CD14-positive monocyte (primary cell): ENCODE measurements at regions not wholly inside any gene's neighbourhood (a gene's known extent, or its start where the extent isn't known, plus 50 kb on each side); places are given as distances from the start of the nearest gene placed in this dataset.
A peak's percentile ranks its signal among the peaks of the same experiment; 100 is the strongest.

Experiments used
- DNase-seq, 3 donors: peaks; one replicate each; pipeline ENCODE4 v3.0.0-alpha.2; 2011 to 2022
- H2AFZ ChIP-seq: 2 replicates; pipeline ENCODE4 v1.6.0; 2012; ENCODE audit warnings: mild to moderate bottlenecking, low read depth, low read length, inconsistent platforms; ENCODE audit not compliant: insufficient read depth, poor library complexity, severe bottlenecking
- H3K27ac ChIP-seq, 2 donors: 1 replicate in 1 of 2; 2 replicates in 1 of 2; pipeline ENCODE4 v1.5.1; 2012 to 2013; ENCODE audit warnings: low read length in 2 of 2, control low read depth in 1 of 2, inconsistent platforms in 1 of 2, low read depth in 1 of 2, mild to moderate bottlenecking in 1 of 2
- H3K27me3 ChIP-seq, 2 donors: one replicate each; pipeline versions ENCODE4 v1.6.0 to v1.6.1; 2011 to 2013; ENCODE audit warnings: low read length in 2 of 2; ENCODE audit not compliant: control insufficient read depth in 2 of 2, insufficient read depth in 2 of 2
- H3K36me3 ChIP-seq, 2 donors: replicated peaks in 1 of 2; 1 replicate in 1 of 2; 2 replicates in 1 of 2; pipeline versions ENCODE4 v1.5.1 to v1.6.1; 2012 to 2013; ENCODE audit warnings: low read length in 2 of 2, control low read depth in 1 of 2, inconsistent platforms in 1 of 2, mild to moderate bottlenecking in 1 of 2; ENCODE audit not compliant: insufficient read depth in 2 of 2, control insufficient read depth in 1 of 2
- H3K4me1 ChIP-seq, 2 donors: 1 replicate in 1 of 2; 2 replicates in 1 of 2; pipeline versions ENCODE4 v1.5.1 to v1.6.1; 2012 to 2013; ENCODE audit warnings: low read length in 2 of 2, control low read depth in 1 of 2, inconsistent platforms in 1 of 2, mild to moderate bottlenecking in 1 of 2, moderate library complexity in 1 of 2; ENCODE audit not compliant: insufficient read depth in 2 of 2, control insufficient read depth in 1 of 2
- H3K4me2 ChIP-seq: replicated peaks from 2 replicates; pipeline ENCODE3; 2012; ENCODE audit warnings: low read length, moderate library complexity, mild to moderate bottlenecking; ENCODE audit not compliant: poor library complexity, severe bottlenecking; ENCODE audit errors: extremely low read depth
- H3K4me3 ChIP-seq, 3 experiments: fragments of 200-600 bp in 1 of 3; sonication (generic) in 1 of 3; replicated peaks in 1 of 3; 1 replicate in 2 of 3; 2 replicates in 1 of 3; pipeline ENCODE4 v1.5.1; 2011 to 2013; ENCODE audit warnings: low read length in 3 of 3, mild to moderate bottlenecking in 3 of 3, control low read depth in 2 of 3, low read depth in 2 of 3, inconsistent platforms in 1 of 3, moderate library complexity in 1 of 3
- H3K79me2 ChIP-seq: 2 replicates; pipeline ENCODE4 v1.6.0; 2012; ENCODE audit warnings: mild to moderate bottlenecking, control low read depth, inconsistent platforms, low read length, moderate library complexity; ENCODE audit not compliant: insufficient read depth
- H3K9ac ChIP-seq: 2 replicates; pipeline ENCODE4 v1.6.0; 2017; ENCODE audit warnings: low read length, mild to moderate bottlenecking; ENCODE audit not compliant: insufficient read depth, poor library complexity, severe bottlenecking
- H3K9me3 ChIP-seq, 2 donors: replicated peaks in 1 of 2; 1 replicate in 1 of 2; 2 replicates in 1 of 2; pipeline versions ENCODE4 v1.5.1 to v1.6.1; 2012 to 2013; ENCODE audit warnings: low read length in 2 of 2, control low read depth in 1 of 2; ENCODE audit not compliant: control insufficient read depth in 1 of 2, insufficient read depth in 1 of 2
- H4K20me1 ChIP-seq: 2 replicates; pipeline ENCODE4 v1.6.0; 2012; ENCODE audit warnings: mild to moderate bottlenecking, low read length, control low read depth, moderate library complexity; ENCODE audit not compliant: insufficient read depth
- H3K27ac Mint-ChIP-seq, 7 donors: one replicate each; pipeline ENCODE4 v1.8.0; 2020; ENCODE audit warnings: mild to moderate bottlenecking in 7 of 7, mixed read lengths in 7 of 7, moderate library complexity in 6 of 7, inconsistent platforms in 2 of 7
- H3K27me3 Mint-ChIP-seq, 3 donors: one replicate each; pipeline ENCODE4 v1.8.0; 2021 to 2022; ENCODE audit warnings: low read depth in 3 of 3, mild to moderate bottlenecking in 3 of 3, mixed read lengths in 3 of 3, moderate library complexity in 3 of 3, inconsistent platforms in 1 of 3
- H3K36me3 Mint-ChIP-seq, 2 donors: one replicate each; pipeline ENCODE4 v1.8.0; 2020; ENCODE audit warnings: mixed read lengths in 2 of 2, inconsistent platforms in 1 of 2, mild to moderate bottlenecking in 1 of 2
- H3K4me1 Mint-ChIP-seq: one replicate; pipeline ENCODE4 v1.8.0; 2020; ENCODE audit warnings: mild to moderate bottlenecking, mixed read lengths
- H3K4me3 Mint-ChIP-seq, 2 donors: one replicate each; pipeline ENCODE4 v1.8.0; 2020; ENCODE audit warnings: mild to moderate bottlenecking in 2 of 2, mixed read lengths in 2 of 2, moderate library complexity in 1 of 2
- H3K9me3 Mint-ChIP-seq, 7 donors: one replicate each; pipeline ENCODE4 v1.8.0; 2020 to 2022; ENCODE audit warnings: mixed read lengths in 7 of 7, mild to moderate bottlenecking in 6 of 7, moderate library complexity in 6 of 7, inconsistent platforms in 2 of 7
- CTCF ChIP-seq: fragments of 200-600 bp; IDR thresholded peaks from one replicate; pipeline ENCODE4 v1.8.0; 2022; ENCODE audit warnings: antibody characterized with exemption, mild to moderate bottlenecking
- WGBS: methylation state at CpG from one replicate; pipeline ENCODE4 v1.1.5; 2013; ENCODE audit warnings: missing lambda C conversion rate; ENCODE audit not compliant: insufficient coverage; 5-methylcytosine and 5-hydroxymethylcytosine counted together
- intact Hi-C, 2 donors: fragments of 100-400 bp; cut with micrococcal nuclease; formaldehyde crosslinking; loops; one replicate each; pipeline versions ENCODE4 v1.15.0 to v1.15.1; 2023

- no peak overlapping the region for H3K4me3 Mint-ChIP-seq
- Histone ChIP-seq H3K9me3 (peaks cover 21 to 29% of the 10 kb centered on the region in 2 donors), H3K36me3 (no peaks in the 10 kb centered on the region), H3K4me3 (no peak overlapping the region), H3K79me2 (no peaks in the 10 kb centered on the region), H3K27me3 (no peaks in the 10 kb centered on the region), H2AFZ (no peak overlapping the region), H4K20me1 (no peaks in the 10 kb centered on the region), H3K4me1 (no peaks in the 10 kb centered on the region), H3K27ac (no peak overlapping the region), H3K9ac (no peak overlapping the region), H3K4me2 (no peak overlapping the region)
- H3K36me3 Mint-ChIP-seq, result no peaks in the 10 kb centered on the region
- DNase-seq, result no peak
- no peaks in the 10 kb centered on the region for H3K4me1 Mint-ChIP-seq
- intact Hi-C loops, result no loop called here
- peaks cover 0 to 3% (median 0%) of the 10 kb centered on the region in 3 donors for H3K27me3 Mint-ChIP-seq
- H3K9me3 Mint-ChIP-seq, result peaks cover 5 to 26% (median 11%) of the 10 kb centered on the region in 7 donors
- peak overlapping the region in 1 of 7 donors; percentile 64 for H3K27ac Mint-ChIP-seq
- WGBS, result 89% methylated on average over 6 of the region's 10 CpGs
- TF ChIP-seq CTCF, result no peak
Observed at GRCh38 chr6:77011929-77012545, 451.3 kb downstream of the HTR1B start.

DNA sequence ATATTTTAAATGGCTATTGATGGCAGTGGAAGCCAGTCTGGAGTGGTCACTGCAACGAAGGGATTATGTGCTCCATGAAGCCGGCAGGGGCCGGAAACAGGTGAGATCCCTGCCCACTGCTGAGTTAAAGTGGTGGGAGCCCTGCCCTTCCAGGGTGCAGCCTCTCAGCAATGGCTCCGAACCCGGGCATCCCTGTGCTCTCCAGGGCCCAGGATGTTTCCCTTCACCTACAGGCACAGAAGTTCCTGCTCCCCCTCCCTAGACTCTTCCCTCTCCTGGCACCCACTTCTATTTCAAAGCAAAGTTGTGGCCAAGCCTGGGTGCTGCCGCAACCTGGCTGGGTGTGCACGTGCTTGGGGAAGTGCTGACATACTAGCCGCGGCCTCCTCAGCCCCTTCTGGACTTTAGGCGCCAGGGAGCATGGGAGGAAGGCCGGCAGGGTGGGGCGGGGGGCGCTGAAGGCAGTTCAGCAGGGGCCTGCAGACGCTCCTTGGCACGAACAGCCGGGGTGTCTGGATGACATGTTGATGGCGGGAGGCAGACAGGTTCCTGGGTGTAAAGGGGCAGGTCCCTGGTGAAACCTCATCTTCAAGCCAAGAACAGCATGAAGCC lies 452.3 kb downstream of the HTR1B start:
- no peaks in the 10 kb centered on the region for H3K4me1 ChIP-seq
- H3K27ac Mint-ChIP-seq, result no peak overlapping the region
- no peak overlapping the region for H2AFZ ChIP-seq
- no peak for DNase-seq
- peaks cover 21 to 29% of the 10 kb centered on the region in 2 donors for H3K9me3 ChIP-seq
- no peak overlapping the region for H3K27ac ChIP-seq
- H3K27me3 ChIP-seq, result no peaks in the 10 kb centered on the region
- H3K4me3 Mint-ChIP-seq, result no peak overlapping the region
- no peak for TF ChIP-seq CTCF
- H3K36me3 Mint-ChIP-seq, result no peaks in the 10 kb centered on the region
- H4K20me1 ChIP-seq, result no peaks in the 10 kb centered on the region
- H3K4me3 ChIP-seq, result no peak overlapping the region
- H3K4me2 ChIP-seq, result no peak overlapping the region
- H3K4me1 Mint-ChIP-seq, result no peaks in the 10 kb centered on the region
- no peaks in the 10 kb centered on the region for H3K79me2 ChIP-seq
- 90% methylated on average over 13 of the region's 17 CpGs for WGBS
- intact Hi-C loops, result no loop called here
- no peaks in the 10 kb centered on the region for H3K36me3 ChIP-seq
- H3K9ac ChIP-seq, result no peak overlapping the region
- H3K27me3 Mint-ChIP-seq, result peaks cover 0 to 3% (median 0%) of the 10 kb centered on the region in 3 donors
- peaks cover 4 to 26% (median 11%) of the 10 kb centered on the region in 7 donors for H3K9me3 Mint-ChIP-seq
